Limb (tissue), 2 donors: ENCODE measurements at regions not wholly inside any gene's neighbourhood (a gene's known extent, or its start where the extent isn't known, plus 50 kb on each side); places are given as distances from the start of the nearest gene placed in this dataset.
A peak's percentile ranks its signal among the peaks of the same experiment; 100 is the strongest.

Experiments used
- DNase-seq, 2 donors: peaks; one replicate each; pipeline ENCODE4 v3.0.0-alpha.2; 2016; ENCODE audit errors: extremely low spot score in 2 of 2

DNA sequence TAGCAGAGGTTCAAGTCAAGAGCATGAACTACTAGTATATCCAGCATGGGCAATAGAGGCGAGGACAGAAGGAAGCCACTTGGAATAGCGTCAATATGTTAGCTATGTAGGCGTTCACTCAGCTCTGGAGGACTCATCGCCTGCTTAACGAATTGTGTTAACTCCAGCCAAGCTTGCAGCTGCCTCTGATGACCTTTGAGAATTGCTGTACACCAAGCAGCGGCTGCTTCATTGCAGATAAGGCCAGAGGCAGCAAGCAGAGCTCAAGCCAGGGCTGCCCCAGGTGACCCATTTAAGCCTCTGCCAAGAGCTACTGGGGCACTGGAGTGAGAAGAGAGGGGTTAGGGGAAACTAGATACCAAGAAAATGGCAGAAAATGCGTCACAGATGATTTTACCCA lies 160.2 kb upstream of the IGFBP7 start:
- peak; percentile 35 to 58 for DNase-seq

- no peak for DNase-seq
Observed at GRCh38 chr4:57265831-57266582, 155.8 kb upstream of the IGFBP7 start.

DNA sequence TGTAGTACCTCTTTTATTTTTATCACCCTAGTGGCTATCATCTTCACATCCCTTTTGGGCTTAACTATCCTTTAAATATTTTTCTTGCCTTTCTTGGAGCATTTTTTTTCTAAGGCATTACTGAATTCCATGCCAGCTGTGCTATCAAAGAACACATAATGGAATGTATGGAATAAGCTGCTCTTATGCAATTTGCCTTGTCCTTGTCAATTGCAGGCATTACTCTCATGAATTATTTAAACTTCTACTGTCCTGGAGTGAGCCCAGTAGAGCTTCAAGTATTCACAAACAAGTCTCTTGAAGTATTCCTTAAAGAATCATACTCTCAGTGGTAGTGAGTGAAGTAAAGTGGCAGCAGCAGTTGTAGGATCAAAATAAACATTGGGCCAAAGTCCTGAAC lies 144.6 kb upstream of the IGFBP7 start:
- no peak for DNase-seq

DNA sequence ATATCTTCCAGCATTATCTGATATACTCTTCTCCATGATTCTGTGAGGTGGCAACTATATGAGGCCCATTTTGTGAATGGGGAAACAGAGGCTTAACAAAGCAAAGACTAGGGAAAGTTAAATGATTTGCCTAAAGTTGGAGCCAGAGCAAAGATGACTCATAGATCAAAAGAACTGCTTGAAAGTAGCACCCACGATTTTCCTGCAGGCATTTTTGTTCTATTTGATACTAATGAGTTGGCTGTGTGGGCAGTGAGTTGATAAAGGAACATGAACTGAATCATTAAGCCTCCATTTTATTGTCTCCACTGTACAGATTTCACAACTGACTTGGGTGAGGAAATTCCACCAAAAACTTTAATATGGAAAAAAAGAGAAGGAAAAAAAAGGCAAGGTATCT lies 138.9 kb upstream of the IGFBP7 start:
- DNase-seq = no peak

DNA sequence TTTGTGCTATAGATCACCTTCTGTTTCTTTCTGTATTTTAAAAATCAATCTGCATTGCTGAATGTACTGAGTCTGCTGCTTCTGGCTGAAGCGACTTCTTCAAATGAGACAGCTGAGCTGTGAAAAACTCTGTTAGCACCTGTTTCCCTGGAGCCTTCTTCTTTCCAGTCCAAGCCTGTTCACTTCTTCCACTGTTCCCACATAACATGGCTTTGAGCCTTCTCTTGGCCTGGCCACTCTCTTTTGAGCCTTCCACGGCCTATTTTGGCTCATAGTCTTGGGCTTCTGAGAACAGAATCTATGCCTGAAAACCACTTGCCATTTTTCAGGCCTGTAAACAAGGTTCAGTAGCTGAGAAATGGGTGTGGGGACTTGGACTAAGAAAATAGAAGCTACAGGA lies 132.9 kb upstream of the IGFBP7 start:
- DNase-seq = no peak

GRCh38 chr4:57234252-57234775 lies 124.1 kb upstream of the IGFBP7 start:
- no peak for DNase-seq

DNA sequence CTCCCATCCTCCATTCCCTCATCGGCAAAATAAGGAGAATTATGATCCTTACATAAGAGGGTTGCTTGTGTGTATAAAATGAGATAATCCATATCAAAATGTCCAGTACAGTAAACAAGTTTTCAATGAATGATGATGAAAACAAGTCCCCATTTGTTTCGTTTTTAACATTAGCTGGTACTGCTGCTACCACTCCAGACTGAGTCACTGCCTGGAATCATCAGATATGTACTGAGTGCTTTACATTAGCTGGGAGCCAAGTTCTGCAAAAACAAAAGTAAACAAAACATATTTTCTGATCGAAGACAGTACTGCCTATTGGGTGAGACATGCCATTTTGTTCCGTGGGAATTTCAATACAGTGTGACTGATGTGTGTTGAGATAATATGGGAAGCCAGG lies 123.2 kb upstream of the IGFBP7 start:
- no peak for DNase-seq

DNA sequence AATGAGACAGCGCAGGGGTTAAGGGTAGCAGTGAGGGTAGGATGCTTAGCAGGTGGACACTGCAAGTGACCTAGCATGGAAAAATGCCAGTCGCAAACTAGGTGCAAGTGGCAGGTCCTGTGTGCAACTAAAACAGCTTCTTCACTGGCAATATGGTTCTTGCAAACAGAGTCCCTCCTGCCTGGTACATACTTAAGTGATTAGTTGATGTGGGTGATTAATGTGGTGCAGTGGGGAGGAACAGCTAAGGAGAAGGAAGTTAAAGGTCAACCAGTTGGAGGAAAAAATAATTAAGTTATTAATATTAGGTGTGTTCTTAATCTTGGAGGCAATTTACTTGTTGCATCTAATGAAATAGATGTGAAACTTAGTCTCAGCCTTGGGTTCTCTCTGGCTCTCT lies 121.6 kb upstream of the IGFBP7 start:
- no peak for DNase-seq

DNA sequence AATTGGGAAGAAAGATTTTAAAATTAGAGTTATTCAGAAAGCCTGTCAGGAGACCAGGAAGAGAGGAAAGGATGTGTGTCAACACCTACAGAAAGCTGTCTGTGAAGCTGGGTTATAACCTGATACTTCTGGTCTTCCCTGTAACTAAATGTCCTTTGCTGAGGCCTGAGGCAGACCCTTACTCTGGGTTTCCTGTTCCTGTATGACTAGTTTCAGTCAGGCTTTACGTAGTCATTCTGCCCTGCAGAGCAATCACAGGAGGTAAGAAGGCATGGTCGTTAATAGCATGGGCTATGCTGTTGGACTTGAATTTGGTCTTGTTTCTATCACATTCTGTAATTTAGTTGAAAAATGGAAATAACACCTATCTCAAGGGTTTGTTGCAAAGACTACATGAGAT lies 110.5 kb upstream of the IGFBP7 start:
- DNase-seq = no peak

DNA sequence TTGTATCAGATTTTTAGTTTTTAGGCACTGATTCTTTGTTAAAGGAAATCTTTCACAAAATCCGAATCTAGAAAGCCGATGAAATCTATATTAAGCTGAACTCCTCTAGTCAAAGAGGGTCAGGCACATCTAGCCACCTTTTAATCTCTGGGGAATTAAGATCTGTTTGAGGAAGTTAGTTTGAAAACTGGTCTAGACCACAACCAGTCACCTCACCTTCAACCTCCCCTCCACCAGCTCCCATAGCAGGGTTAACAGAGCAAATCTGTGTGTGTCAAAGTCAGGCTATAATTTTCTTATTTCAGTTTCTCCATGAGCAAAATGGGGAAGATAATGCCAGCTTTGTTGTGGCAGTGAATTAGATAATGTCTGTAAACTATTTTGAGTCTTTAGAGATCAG lies 110.0 kb upstream of the IGFBP7 start:
- DNase-seq = no peak

DNA sequence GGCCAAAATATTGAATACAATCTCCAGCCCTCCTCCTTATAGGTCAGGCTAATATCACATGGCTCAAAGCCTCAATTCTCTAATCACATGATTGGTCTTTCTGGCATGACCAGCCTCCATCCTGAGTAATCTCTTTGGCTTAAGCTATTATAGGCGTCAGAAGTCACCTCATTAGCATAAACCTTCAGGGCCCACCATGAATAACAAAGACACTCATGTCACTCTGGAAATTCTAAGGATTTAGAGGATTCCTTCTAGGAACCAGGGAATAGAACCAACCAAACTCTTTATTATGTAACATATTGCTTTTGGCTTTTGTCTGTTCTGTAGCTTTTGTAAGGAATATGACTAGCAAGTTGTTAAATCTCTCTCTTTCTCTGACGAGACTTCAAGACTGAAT lies 109.2 kb upstream of the IGFBP7 start:
- DNase-seq = no peak

- no peak for DNase-seq
Observed at GRCh38 chr4:57214654-57215411, 104.6 kb upstream of the IGFBP7 start.

DNA sequence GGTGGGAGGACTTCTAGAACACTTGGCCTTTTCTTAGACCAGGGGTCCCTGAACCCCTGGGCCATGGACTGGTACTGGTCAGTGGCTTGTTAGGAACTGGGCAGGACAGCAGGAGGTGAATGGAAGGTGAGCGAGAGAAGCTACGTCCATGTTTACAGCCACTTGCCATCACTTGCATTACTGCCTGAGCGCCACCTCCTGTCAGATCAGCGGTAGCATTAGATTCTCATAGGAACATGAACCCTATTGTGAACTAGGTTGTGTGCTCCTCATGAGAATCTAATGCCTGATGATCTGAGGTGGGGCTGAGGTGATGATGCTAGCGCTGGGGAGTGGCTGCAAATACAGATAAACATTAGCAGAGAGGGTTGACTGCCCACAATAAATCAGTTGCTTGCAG lies 100.9 kb upstream of the IGFBP7 start:
- DNase-seq = no peak

GRCh38 chr4:57206172-57206571 lies 96.0 kb upstream of the IGFBP7 start:
- DNase-seq = no peak

DNA sequence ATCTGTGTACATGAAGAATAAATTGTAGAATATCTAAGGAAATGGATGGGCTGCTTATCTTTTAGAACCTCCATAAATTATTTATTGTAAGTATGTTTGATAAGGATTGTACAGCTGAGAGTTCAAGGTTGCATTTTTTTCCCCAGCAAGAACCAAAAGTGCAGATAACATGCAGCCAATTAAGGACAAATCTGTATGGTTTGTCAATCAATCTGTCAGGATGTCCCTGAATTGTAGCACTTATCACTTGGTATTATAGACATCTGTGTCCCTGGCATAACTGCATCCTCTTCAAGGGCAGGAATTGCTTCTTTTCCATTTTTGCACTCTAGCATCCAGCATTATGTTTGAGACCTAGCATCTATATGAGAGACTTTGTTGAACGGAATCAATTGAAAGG lies 95.4 kb upstream of the IGFBP7 start:
- DNase-seq = no peak

DNA sequence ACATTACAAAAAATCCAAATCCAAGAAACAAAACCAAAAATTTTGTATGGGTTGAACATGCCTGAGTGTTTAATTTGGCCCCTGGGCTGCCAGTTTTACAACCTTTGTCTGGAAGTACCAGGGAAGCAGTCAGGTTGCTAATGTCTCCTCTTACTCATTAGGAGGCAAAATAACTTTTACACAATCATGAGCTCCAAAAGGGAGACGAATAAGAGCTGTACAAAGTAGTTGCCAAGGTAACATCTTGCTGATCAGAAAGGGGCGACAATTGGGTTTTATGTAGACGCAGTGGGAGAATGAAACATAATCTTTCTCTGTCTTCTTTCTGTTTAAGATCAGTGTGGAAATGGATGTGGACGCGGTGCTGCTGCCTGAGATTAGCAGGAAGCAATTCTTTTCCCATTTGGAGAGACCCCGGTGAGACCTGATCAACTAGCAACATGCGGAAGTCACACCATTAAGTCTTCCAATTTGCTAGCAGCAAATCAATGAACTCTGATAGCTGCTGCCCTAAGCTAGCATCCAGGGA lies 90.7 kb upstream of the IGFBP7 start:
- no peak for DNase-seq

DNA sequence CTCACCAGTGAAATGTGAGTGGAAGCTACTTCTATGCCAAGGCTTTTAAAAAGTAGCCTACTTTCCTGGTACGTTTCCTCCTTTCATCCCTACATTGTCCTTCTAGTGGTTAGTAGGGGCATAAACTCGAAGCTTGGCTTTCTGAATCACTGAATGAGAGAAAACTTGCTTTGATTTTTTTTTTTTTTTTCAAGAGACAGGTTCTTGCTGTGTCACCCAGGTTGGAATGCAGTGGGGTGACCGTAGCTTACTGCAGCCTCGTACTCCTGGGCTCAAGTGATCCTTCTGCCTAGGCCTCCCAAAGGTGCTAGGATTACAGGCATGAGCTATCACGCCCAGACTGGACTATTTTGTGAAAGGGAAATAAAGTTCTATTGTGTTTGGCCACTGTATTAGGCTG lies 89.1 kb upstream of the IGFBP7 start:
- no peak for DNase-seq

DNA sequence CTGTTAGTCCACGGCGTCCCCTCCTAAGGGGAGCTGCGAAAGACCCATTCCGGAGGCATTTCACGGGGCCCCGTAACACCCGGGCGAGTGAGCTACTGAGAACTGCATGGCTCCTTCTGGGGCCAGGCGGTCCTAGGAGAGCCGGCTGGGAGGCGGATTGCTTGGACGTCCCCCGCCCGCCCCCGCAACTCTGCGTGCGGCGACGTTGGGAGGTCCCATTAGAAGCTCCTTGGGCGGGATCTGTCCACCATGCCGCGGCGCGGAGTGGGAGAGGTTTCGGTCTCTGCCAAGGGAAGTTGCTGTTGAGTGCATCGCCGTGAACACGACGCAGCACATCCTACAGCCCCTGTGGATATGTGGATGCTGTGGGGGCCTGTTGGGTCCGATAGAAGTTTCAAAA lies 85.4 kb upstream of the IGFBP7 start:
- DNase-seq = no peak

- no peak for DNase-seq
Observed at GRCh38 chr4:57194068-57194611, 84.0 kb upstream of the IGFBP7 start.

DNA sequence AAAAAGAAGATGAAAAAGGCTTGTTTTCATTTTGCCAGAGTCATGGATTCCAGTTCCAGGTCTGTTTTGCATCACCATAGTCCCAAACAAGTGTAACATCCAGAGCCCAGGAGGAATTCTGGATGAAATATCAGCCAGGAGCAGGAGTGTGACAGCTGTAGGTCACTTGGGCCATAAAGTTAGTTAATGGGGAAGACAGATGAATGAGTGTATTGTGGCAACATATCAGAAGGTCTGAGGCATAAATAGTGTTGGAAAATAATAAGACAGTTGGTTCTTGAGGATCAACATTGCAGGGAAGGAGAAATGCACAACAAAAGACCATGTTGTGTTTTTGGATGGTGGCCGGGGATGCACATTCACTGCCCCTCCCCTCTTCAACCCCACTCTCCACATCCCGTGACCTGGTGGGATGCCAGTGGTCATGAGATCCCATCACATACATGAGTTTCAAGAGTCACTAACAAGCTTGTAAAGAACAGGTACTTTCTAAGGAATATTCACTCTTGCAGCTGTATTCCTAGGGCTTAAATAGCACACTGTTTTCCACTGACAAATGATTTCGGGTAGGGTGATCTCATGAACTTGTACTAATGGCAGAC lies 83.1 kb upstream of the IGFBP7 start:
- no peak for DNase-seq

GRCh38 chr4:57191523-57192034 lies 81.4 kb upstream of the IGFBP7 start:
- peak; percentile 26 to 68 for DNase-seq
